Fibroblast of lung (primary cell): ENCODE measurements at regions not wholly inside any gene's neighbourhood (a gene's known extent, or its start where the extent isn't known, plus 50 kb on each side); places are given as distances from the start of the nearest gene placed in this dataset.

Experiments used
- DNase-seq, 2 donors: peaks; one replicate each; pipeline versions ENCODE4 v3.0.0 to v3.0.0-alpha.2; 2010; ENCODE audit warnings: low read depth in 2 of 2
- H2AFZ ChIP-seq: 2 replicates; pipeline ENCODE4 v1.5.1; 2012; ENCODE audit warnings: low read length, control low read depth, inconsistent platforms
- H3K27ac ChIP-seq: 2 replicates; pipeline ENCODE4 v1.5.1; 2011; ENCODE audit warnings: low read length, control low read depth; ENCODE audit not compliant: insufficient read depth
- H3K27me3 ChIP-seq: 2 replicates; pipeline ENCODE4 v1.5.1; 2011; ENCODE audit warnings: mild to moderate bottlenecking, low read length; ENCODE audit not compliant: control insufficient read depth, insufficient read depth
- H3K36me3 ChIP-seq: 2 replicates; pipeline ENCODE4 v1.5.1; 2011; ENCODE audit warnings: low read length; ENCODE audit not compliant: control insufficient read depth, insufficient read depth
- H3K4me1 ChIP-seq: 2 replicates; pipeline ENCODE4 v1.5.1; 2011; ENCODE audit warnings: low read length; ENCODE audit not compliant: control insufficient read depth, insufficient read depth; ENCODE audit errors: extremely low read depth
- H3K4me2 ChIP-seq: 2 replicates; pipeline ENCODE4 v1.5.1; 2011; ENCODE audit warnings: low read length, control low read depth; ENCODE audit not compliant: insufficient read depth; ENCODE audit errors: extremely low read depth
- H3K4me3 ChIP-seq, 4 experiments: fragments of 200-600 bp in 1 of 4; sonication (generic) in 1 of 4; replicated peaks in 1 of 4; 2 replicates each; pipeline ENCODE4 v1.5.1; 2011 to 2016; ENCODE audit warnings: low read length in 4 of 4, low read depth in 3 of 4, mild to moderate bottlenecking in 3 of 4, control low read depth in 2 of 4, inconsistent platforms in 1 of 4, mixed read lengths in 1 of 4; ENCODE audit not compliant: insufficient read depth in 1 of 4; ENCODE audit errors: control extremely low read depth in 1 of 4
- H3K79me2 ChIP-seq: 2 replicates; pipeline ENCODE4 v1.5.1; 2012; ENCODE audit warnings: mild to moderate bottlenecking, low read length, inconsistent platforms; ENCODE audit not compliant: control insufficient read depth, insufficient read depth
- H3K9ac ChIP-seq: 2 replicates; pipeline ENCODE4 v1.5.1; 2011; ENCODE audit warnings: mild to moderate bottlenecking, low read length, control low read depth; ENCODE audit not compliant: insufficient read depth
- H3K9me3 ChIP-seq: 2 replicates; pipeline ENCODE4 v1.5.1; 2012; ENCODE audit warnings: low read depth, low read length; ENCODE audit not compliant: control insufficient read depth, insufficient read depth
- H4K20me1 ChIP-seq: 2 replicates; pipeline ENCODE4 v1.5.1; 2011; ENCODE audit warnings: low read length; ENCODE audit not compliant: control insufficient read depth, insufficient read depth; ENCODE audit errors: extremely low read depth
- EZH2 ChIP-seq: IDR thresholded peaks from 2 replicates; pipeline ENCODE4 v1.5.1; 2012; ENCODE audit warnings: low read length, control low read depth, mild to moderate bottlenecking; ENCODE audit errors: missing control alignments
- TF ChIP-seq, protein P1 (sequence below), 2 donors: IDR thresholded peaks in 1 of 2; conservative IDR thresholded peaks in 1 of 2; 1 replicate in 1 of 2; 2 replicates in 1 of 2; pipeline ENCODE4 v1.5.1; 2011 to 2012; ENCODE audit warnings: low read length in 2 of 2, control low read depth in 1 of 2, inconsistent platforms in 1 of 2, low read depth in 1 of 2, mild to moderate bottlenecking in 1 of 2

DNA sequence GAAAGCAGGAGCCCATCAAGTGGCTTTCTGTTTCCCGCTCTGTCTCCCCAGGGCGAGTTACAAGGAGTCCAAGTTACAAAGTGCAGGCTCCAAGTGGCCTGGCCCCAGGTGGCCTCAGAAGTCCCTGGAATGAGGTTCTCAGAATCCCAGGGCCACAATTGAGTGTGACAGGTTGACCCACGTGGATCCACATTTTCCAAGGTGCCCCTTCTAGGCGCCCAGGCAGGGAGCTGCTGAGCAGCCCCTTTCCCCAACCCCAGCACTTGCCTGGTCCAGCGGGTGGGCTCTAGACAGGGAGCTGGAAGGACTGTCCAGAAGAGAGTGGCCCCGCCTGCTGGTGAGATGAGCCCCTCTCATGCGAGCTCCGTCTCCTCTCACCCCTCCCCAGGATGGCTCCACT is 253.4 kb downstream of the CYP26B1 start:
- Histone ChIP-seq H3K27ac (no peak overlapping the region), H3K36me3 (no peaks in the 10 kb centered on the region), H3K9ac (no peak overlapping the region), H4K20me1 (no peaks in the 10 kb centered on the region), H3K4me3 (no peak overlapping the region), H3K79me2 (no peaks in the 10 kb centered on the region), H3K9me3 (no peaks in the 10 kb centered on the region), H2AFZ (no peak overlapping the region), H3K4me2 (no peak overlapping the region), H3K4me1 (no peaks in the 10 kb centered on the region), H3K27me3 (peaks cover 4% of the 10 kb centered on the region)
- no peak for TF ChIP-seq EZH2
- TF ChIP-seq, protein P1, sequence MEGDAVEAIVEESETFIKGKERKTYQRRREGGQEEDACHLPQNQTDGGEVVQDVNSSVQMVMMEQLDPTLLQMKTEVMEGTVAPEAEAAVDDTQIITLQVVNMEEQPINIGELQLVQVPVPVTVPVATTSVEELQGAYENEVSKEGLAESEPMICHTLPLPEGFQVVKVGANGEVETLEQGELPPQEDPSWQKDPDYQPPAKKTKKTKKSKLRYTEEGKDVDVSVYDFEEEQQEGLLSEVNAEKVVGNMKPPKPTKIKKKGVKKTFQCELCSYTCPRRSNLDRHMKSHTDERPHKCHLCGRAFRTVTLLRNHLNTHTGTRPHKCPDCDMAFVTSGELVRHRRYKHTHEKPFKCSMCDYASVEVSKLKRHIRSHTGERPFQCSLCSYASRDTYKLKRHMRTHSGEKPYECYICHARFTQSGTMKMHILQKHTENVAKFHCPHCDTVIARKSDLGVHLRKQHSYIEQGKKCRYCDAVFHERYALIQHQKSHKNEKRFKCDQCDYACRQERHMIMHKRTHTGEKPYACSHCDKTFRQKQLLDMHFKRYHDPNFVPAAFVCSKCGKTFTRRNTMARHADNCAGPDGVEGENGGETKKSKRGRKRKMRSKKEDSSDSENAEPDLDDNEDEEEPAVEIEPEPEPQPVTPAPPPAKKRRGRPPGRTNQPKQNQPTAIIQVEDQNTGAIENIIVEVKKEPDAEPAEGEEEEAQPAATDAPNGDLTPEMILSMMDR (conservative IDR thresholded peaks at IDR 0.05 in 1 of 2, IDR thresholded peaks at IDR 0.05 in 1 of 2; ENCODE audit: low read depth in 1 of 2, low read length in 2 of 2): no peak
- DNase-seq: no peak

DNA sequence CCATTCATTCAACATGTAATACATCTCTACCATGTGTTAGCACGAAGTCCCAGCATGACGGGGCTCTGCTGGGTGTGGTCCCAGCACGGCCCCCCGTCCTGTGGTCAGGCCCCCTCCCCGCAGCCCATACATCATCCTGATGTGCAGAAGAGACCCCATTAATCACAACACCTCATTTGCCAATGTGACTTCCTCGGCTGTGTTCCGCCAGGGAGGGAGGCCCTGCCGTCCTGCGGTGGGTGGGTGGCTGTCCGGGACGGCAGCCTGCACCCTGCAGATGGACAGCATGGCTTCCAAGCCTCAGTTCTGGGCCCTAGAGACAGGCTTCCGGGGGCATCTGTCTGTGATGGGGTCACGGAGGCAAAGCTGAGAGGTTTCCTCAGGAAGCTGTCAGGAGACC is 254.0 kb downstream of the CYP26B1 start:
- Histone ChIP-seq H3K4me1 (no peaks in the 10 kb centered on the region), H3K27ac (no peak overlapping the region), H4K20me1 (no peaks in the 10 kb centered on the region), H3K36me3 (no peaks in the 10 kb centered on the region), H3K9me3 (no peaks in the 10 kb centered on the region), H3K27me3 (peaks cover 4% of the 10 kb centered on the region), H3K79me2 (no peaks in the 10 kb centered on the region), H3K4me2 (no peak overlapping the region), H3K9ac (no peak overlapping the region), H3K4me3 (no peak overlapping the region), H2AFZ (no peak overlapping the region)
- no peak for DNase-seq
- TF ChIP-seq, protein P1 (conservative IDR thresholded peaks at IDR 0.05 in 1 of 2, IDR thresholded peaks at IDR 0.05 in 1 of 2; ENCODE audit: low read depth in 1 of 2, low read length in 2 of 2): no peak
- TF ChIP-seq EZH2: no peak

DNA sequence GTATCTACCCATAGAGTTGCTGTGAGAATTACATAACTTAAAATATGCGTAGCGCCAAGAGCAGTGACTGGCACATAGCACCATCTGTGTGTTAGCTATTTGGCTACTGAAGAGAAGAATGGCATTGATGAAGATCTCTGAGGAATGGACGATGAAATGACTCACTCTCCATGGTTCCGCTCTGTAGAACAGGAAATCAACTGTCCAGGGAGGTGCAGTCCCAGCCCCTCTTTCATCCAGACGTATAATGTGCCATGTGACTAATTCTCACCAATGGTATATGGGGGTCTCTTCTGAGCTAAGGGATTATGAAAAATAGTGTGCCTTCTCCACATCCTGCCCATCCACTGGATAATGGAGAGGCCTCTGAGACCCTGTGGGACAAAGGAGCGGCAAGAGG is 254.8 kb downstream of the CYP26B1 start:
- no peak overlapping the region for H2AFZ ChIP-seq
- H3K9me3 ChIP-seq: no peaks in the 10 kb centered on the region
- H4K20me1 ChIP-seq: no peaks in the 10 kb centered on the region
- H3K36me3 ChIP-seq: no peaks in the 10 kb centered on the region
- no peaks in the 10 kb centered on the region for H3K4me1 ChIP-seq
- no peak overlapping the region for H3K9ac ChIP-seq
- no peak overlapping the region for H3K27ac ChIP-seq
- peaks cover 4% of the 10 kb centered on the region for H3K27me3 ChIP-seq
- no peak for DNase-seq
- H3K79me2 ChIP-seq: no peaks in the 10 kb centered on the region
- no peak overlapping the region for H3K4me3 ChIP-seq
- no peak overlapping the region for H3K4me2 ChIP-seq
- TF ChIP-seq, protein P1 (conservative IDR thresholded peaks at IDR 0.05 in 1 of 2, IDR thresholded peaks at IDR 0.05 in 1 of 2; ENCODE audit: low read depth in 1 of 2, low read length in 2 of 2): no peak
- TF ChIP-seq EZH2: no peak
